ENCODE measurements at regions not wholly inside any gene's neighbourhood (a gene's known extent, or its start where the extent isn't known, plus 50 kb on each side); places are given as distances from the start of the nearest gene placed in this dataset.

GRCh38 chr12:105485321-105485910 is 154.9 kb downstream of the C12orf75 start:
- TF ChIP-seq REST (IDR thresholded peaks at IDR 0.05; ENCODE audit: low read depth), result no peak
- TF ChIP-seq TEAD4 (IDR thresholded peaks at IDR 0.05), result peak; percentile 68

- TF ChIP-seq RAD21 (IDR thresholded peaks at IDR 0.05; ENCODE audit: low read depth) (no peak), TEAD4 (IDR thresholded peaks at IDR 0.05) (no peak), USF1 (IDR thresholded peaks at IDR 0.05) (no peak), ZBTB7A (IDR thresholded peaks at IDR 0.05; ENCODE audit: low read depth) (no peak), CREB1 (IDR thresholded peaks at IDR 0.05; ENCODE audit: low read depth) (no peak), TAF1 (IDR thresholded peaks at IDR 0.05; ENCODE audit: low read depth) (no peak), FOXM1 (IDR thresholded peaks at IDR 0.05; ENCODE audit: borderline replicate concordance, low read depth) (no peak), EGR1 (IDR thresholded peaks at IDR 0.05) (no peak), REST (IDR thresholded peaks at IDR 0.05; ENCODE audit: low read depth) (no peak), TCF12 (IDR thresholded peaks at IDR 0.05; ENCODE audit: low read depth) (no peak), EP300 (IDR thresholded peaks at IDR 0.05; ENCODE audit: borderline replicate concordance) (no peak), CEBPB (IDR thresholded peaks at IDR 0.05) (no peak), MAX (IDR thresholded peaks at IDR 0.05) (no peak), YY1 (IDR thresholded peaks at IDR 0.05; ENCODE audit: low read depth) (no peak)
Observed at GRCh38 chr12:105485921-105486320, 155.4 kb downstream of the C12orf75 start.

- TF ChIP-seq CEBPB (IDR thresholded peaks at IDR 0.05), result peak; percentile 62; the same call in 1 of the 2 replicates
- no peak for TF ChIP-seq REST (IDR thresholded peaks at IDR 0.05; ENCODE audit: low read depth)
Observed at GRCh38 chr12:105487963-105488362, 157.5 kb downstream of the C12orf75 start.

GRCh38 chr12:105492591-105493545 is 162.4 kb downstream of the C12orf75 start:
- no peak for TF ChIP-seq REST (IDR thresholded peaks at IDR 0.05; ENCODE audit: low read depth)
- no peak for TF ChIP-seq TCF12 (IDR thresholded peaks at IDR 0.05; ENCODE audit: low read depth)
- TF ChIP-seq CEBPB (IDR thresholded peaks at IDR 0.05), result no peak
- no peak for TF ChIP-seq ZBTB7A (IDR thresholded peaks at IDR 0.05; ENCODE audit: low read depth)
- TF ChIP-seq FOXM1 (IDR thresholded peaks at IDR 0.05; ENCODE audit: borderline replicate concordance, low read depth), result no peak
